ENCODE measurements at regions not wholly inside any gene's neighbourhood (a gene's known extent, or its start where the extent isn't known, plus 50 kb on each side); places are given as distances from the start of the nearest gene placed in this dataset.

DNA sequence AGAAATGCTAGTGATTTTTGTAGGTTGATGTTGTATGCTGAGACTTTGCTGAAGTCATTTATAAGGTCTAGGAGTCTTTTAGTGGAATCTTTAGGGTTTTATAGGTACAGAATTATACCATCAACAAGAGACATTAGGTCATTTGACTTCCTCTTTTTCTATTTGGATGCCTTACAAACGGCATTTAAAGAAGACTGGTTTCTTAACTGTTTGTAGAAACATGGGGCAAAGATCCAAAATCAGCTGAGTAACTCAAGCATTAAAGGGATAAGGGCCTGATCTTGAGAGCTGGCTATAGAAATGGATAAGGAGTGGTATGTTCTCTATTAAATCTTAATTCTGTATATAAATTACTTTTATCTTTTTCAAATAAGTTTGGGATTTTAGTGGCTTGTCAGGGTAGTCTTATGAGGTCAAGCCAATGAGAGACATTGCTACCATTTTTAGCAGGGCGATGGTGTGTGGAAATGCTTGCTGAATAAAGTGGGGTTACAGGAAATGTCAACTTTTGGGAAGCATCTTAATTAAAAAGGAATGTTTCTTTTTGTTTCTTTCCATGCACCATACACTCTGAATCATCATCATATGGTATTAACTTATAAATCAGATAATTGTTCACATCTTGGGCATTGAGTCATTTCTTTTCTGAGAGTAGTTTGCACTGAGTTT, 197.7 kb upstream of the GBE1 start:
- TF ChIP-seq, protein P1, sequence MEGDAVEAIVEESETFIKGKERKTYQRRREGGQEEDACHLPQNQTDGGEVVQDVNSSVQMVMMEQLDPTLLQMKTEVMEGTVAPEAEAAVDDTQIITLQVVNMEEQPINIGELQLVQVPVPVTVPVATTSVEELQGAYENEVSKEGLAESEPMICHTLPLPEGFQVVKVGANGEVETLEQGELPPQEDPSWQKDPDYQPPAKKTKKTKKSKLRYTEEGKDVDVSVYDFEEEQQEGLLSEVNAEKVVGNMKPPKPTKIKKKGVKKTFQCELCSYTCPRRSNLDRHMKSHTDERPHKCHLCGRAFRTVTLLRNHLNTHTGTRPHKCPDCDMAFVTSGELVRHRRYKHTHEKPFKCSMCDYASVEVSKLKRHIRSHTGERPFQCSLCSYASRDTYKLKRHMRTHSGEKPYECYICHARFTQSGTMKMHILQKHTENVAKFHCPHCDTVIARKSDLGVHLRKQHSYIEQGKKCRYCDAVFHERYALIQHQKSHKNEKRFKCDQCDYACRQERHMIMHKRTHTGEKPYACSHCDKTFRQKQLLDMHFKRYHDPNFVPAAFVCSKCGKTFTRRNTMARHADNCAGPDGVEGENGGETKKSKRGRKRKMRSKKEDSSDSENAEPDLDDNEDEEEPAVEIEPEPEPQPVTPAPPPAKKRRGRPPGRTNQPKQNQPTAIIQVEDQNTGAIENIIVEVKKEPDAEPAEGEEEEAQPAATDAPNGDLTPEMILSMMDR (IDR thresholded peaks at IDR 0.05; ENCODE audit: low read depth, low read length, poor library complexity, severe bottlenecking): no peak
- no peak for TF ChIP-seq EZH2phosphoT487 (IDR thresholded peaks at IDR 0.05; ENCODE audit: borderline replicate concordance, low read length)
